Epithelial cell of proximal tubule (primary cell): ENCODE measurements at regions not wholly inside any gene's neighbourhood (a gene's known extent, or its start where the extent isn't known, plus 50 kb on each side); places are given as distances from the start of the nearest gene placed in this dataset.

Source experiments
- DNase-seq: peaks from one replicate; pipeline ENCODE4 v3.0.0-alpha.2; 2011; ENCODE audit warnings: low read depth
- H3K4me3 ChIP-seq: 2 replicates; pipeline ENCODE4 v1.5.1; 2011; ENCODE audit warnings: low read depth, mild to moderate bottlenecking, low read length
- TF ChIP-seq, protein P1 (sequence below): conservative IDR thresholded peaks from 2 replicates; pipeline ENCODE4 v1.5.1; 2012; ENCODE audit warnings: low read depth, mild to moderate bottlenecking, low read length

DNA sequence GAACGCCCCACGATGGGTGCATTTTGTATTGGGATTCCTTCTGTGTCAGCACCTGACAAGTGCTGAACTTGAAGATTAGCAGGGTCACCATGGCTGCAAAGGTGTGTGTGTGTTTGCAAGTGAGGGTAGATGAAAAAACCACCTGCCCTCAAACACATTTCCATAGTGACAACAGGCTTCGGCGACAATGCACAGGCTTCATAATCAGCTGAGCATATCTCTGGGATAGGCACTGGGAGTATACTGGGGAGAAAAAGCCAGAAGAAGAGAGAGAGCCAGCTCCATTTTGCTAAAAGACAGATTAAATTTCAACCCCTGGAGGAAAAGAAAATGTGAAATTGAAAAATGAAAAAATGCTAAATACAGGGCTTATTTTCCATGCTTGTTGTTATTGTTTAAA, 656.1 kb downstream of the INHBA start:
- TF ChIP-seq, protein P1, sequence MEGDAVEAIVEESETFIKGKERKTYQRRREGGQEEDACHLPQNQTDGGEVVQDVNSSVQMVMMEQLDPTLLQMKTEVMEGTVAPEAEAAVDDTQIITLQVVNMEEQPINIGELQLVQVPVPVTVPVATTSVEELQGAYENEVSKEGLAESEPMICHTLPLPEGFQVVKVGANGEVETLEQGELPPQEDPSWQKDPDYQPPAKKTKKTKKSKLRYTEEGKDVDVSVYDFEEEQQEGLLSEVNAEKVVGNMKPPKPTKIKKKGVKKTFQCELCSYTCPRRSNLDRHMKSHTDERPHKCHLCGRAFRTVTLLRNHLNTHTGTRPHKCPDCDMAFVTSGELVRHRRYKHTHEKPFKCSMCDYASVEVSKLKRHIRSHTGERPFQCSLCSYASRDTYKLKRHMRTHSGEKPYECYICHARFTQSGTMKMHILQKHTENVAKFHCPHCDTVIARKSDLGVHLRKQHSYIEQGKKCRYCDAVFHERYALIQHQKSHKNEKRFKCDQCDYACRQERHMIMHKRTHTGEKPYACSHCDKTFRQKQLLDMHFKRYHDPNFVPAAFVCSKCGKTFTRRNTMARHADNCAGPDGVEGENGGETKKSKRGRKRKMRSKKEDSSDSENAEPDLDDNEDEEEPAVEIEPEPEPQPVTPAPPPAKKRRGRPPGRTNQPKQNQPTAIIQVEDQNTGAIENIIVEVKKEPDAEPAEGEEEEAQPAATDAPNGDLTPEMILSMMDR = no peak
- H3K4me3 ChIP-seq = no peak overlapping the region
- DNase-seq = no peak

DNA sequence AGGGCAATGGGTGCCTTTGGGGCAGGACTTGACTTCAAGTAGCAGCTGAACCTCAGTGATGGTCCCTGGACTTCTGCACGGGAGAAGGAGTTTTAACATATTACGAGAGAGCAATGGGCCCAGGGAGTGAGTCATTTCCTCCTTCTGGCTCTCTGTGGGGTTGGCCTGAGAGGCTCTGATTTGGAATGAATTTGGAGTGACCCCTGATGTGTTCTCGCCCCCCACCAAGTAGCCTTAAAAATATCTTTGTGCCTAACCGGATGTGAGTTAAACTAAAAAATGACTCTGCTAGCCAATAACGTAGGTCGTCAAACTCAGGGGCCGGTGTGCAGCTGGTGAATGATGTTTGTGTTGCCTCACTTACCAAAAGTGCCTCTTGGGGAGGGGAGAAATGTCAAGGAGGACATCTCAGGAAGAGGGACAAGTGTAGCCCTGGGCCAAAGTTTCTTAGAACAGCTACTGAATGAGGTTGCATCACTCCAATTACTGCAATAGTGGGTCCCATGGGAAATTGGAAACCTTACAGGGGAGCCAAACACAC, 656.6 kb downstream of the INHBA start:
- no peak overlapping the region for H3K4me3 ChIP-seq
- TF ChIP-seq, protein P1 = no peak
- DNase-seq = no peak

DNA sequence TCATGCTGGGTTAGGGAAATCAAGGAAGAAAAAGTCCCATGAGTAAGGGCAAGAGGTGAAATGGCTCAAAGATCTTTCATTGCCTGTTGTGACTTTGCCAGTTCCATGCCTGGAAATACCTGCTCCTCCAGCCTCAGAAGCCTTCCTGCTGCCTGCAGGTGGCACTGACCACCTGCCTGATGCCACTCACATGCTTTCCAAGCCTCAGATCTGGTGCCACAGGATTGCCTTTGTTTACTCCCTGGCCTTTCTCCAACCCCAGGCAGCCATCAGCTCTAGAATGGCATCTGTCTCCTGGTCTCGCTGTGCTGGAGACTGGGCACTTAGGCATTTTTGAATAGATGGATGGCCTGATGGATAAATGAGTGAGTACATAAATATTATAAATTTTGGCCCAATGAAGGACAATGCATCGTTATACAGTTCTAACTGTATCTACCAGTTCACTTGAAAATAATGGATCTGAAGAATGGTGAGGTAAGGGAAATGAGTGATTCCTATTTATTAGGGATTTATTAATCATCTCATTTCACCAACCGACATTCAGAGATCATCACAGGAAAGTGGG, 657.2 kb downstream of the INHBA start:
- no peak overlapping the region for H3K4me3 ChIP-seq
- TF ChIP-seq, protein P1 = peak; percentile 69
- no peak for DNase-seq

DNA sequence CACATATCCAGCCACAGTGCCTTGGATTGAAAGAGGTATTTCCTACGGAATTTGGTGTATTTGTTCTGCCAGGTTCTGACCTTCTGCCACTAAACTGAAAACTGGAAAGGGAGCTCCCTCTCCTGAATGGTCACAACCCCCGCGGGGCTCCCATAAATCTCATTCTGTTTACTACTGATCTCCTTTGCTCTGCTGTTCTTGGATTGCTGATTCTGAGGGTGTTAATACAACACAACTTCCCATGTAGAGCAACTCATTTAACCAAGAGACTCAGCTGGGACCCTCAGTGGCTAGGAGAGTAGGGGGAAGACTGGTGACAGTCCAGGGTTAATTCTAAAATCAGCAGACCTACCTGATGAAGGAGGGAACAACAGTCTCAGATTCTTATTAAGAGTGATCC, 662.9 kb downstream of the INHBA start:
- TF ChIP-seq, protein P1 = no peak
- no peak for DNase-seq
- H3K4me3 ChIP-seq = no peak overlapping the region

DNA sequence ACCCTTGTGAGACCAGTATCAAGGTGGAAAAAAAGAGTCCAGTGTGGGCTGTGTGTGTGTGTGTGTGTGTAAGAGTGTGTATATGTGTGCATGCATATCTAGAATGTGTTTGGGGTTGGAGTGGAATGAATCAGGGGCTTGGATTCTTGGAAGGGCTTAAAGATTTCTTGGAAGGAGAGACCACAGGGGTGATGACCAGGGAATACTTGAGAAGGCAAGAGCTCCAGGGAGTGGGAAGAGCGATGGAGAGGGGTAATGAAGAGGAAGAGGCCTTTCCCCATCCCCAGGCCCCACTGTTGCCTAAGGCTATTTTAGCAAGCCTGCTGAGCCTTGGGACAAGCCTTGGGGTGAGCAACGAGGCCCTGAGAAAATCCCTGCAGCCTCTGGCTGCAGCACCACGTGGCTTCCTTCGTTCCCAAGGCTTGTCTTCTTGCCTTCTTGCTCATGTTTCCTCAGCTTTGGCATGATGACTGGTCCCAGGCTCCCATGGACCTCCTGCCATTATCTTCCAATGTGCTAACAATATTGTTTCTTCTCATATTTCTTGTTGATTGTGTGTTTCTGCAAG, 663.4 kb downstream of the INHBA start:
- TF ChIP-seq, protein P1 = no peak
- no peak overlapping the region for H3K4me3 ChIP-seq
- DNase-seq = no peak

DNA sequence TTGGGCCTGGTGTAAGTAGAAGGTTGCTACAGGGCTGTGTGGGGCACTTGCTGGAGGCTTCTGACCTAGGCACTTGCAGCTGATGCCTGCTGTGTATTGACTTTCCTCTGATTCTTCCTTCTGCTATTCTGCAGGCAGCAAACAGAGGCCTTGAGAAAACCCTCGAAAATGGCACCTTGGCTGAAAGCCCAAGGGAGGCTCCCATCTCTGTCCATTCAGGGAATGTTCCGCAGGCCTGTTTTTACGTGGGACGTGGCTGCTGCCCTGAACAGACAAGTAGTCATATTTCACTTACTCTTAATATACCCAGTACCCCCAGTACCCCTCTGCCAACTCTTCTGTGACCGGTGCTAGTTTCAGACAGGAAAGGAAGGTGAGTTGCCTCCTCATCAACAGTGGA, 664.7 kb downstream of the INHBA start:
- no peak for DNase-seq
- no peak overlapping the region for H3K4me3 ChIP-seq
- TF ChIP-seq, protein P1 = no peak

DNA sequence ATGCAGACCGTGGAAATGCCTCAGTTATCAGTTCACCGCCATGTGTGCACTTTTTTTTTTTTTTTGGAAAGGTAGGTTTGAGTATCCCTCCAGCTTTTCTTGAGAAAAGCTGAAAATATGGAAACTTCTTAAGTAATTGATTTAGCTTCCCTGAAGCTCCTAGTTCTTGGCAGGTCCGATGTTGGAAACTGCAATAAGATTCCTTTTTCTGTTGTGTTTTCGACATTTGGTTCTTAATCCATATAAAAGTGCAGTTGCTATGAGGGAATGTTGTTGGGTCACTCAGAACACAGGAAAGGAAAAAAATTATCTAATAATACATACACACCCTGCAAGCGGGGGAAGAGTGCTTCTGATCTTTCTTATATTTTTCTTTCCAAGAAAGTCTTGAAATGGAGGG, 665.2 kb downstream of the INHBA start:
- TF ChIP-seq, protein P1 = no peak
- DNase-seq = no peak
- H3K4me3 ChIP-seq = no peak overlapping the region
